ENCODE measurements at regions not wholly inside any gene's neighbourhood (a gene's known extent, or its start where the extent isn't known, plus 50 kb on each side); places are given as distances from the start of the nearest gene placed in this dataset.

DNA sequence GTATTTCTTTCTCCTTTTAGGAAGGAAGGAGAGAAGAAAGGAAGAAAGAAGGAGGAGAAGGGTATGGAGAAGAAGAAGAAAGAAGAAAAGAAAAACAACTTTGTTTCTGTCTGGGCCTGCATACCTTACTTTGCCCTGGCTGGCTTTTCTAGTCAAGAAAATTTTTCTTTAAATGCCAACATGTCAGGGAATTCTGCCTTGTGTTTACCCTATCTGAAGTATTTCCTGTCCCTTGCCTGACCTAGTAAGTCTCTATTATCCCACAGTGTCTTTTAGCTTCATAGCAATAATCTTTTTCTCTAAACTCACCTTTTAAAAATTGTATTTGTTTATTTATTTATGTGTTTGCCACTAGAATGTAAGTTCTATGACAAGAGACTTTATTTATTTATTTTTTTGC lies 1864.1 kb downstream of the EFNA5 start:
- no peak overlapping the region for H3K27ac ChIP-seq
- no peak for DNase-seq
- H3K36me3 ChIP-seq (ENCODE audit: insufficient read depth in 1 of 2, low read depth in 1 of 2): no peaks in the 10 kb centered on the region
- H3K27me3 ChIP-seq (ENCODE audit: insufficient read depth in 3 of 3, low read length in 2 of 3): no peaks in the 10 kb centered on the region
- no peak for ATAC-seq
- no peaks in the 10 kb centered on the region for H3K9me3 ChIP-seq
- TF ChIP-seq CTCF (IDR thresholded peaks at IDR 0.05): no peak
- no peaks in the 10 kb centered on the region for H3K4me1 ChIP-seq
- intact Hi-C loops (cut with DNase I): no loop called here
- no peak overlapping the region for H3K4me3 ChIP-seq

DNA sequence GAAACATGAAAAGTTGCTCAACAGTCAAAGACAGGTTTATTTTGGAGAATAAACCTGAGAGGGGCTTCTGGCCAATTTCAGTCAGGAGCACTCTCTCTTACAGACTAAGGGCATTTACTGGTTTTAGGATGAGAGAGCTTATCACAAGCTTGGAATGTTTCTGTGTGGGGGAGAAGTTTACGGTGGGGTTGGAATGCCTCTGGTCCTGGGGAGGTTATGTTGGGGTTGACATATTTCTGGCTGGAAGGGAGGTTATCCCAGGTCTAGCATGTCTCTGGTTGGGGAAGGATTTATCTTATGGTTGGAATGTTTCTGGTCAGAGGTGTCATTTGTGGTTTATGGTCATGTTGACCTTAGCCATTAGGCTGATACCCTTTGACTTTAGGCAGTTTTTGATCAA lies 1867.3 kb downstream of the EFNA5 start:
- 92 to 95% (median 93%) methylated on average over 1 of the region's 1 CpG for WGBS, 3 donors
- Histone ChIP-seq H3K27me3 (ENCODE audit: insufficient read depth in 3 of 3, low read length in 2 of 3) (no peaks in the 10 kb centered on the region), H3K36me3 (ENCODE audit: insufficient read depth in 1 of 2, low read depth in 1 of 2) (no peaks in the 10 kb centered on the region), H3K9me3 (no peaks in the 10 kb centered on the region), H3K27ac (no peak overlapping the region), H3K4me3 (no peak overlapping the region), H3K4me1 (no peaks in the 10 kb centered on the region)
- TF ChIP-seq CTCF (IDR thresholded peaks at IDR 0.05): no peak
- intact Hi-C loops (cut with DNase I): no loop called here
- DNase-seq: no peak
- ATAC-seq: no peak

GRCh38 chr5:105794578-105794977 lies 1876.2 kb downstream of the EFNA5 start:
- no peaks in the 10 kb centered on the region for H3K36me3 ChIP-seq (ENCODE audit: insufficient read depth in 1 of 2, low read depth in 1 of 2)
- intact Hi-C loops (cut with DNase I): no loop called here
- H3K27ac ChIP-seq: no peak overlapping the region
- H3K4me1 ChIP-seq: no peaks in the 10 kb centered on the region
- ATAC-seq: no peak
- H3K9me3 ChIP-seq: no peaks in the 10 kb centered on the region
- TF ChIP-seq CTCF (IDR thresholded peaks at IDR 0.05): no peak
- no peak overlapping the region for H3K4me3 ChIP-seq
- 58 to 71% (median 66%) methylated on average over 3 of the region's 3 CpGs for WGBS, 3 donors
- no peaks in the 10 kb centered on the region for H3K27me3 ChIP-seq (ENCODE audit: insufficient read depth in 3 of 3, low read length in 2 of 3)
- no peak for DNase-seq

- Histone ChIP-seq H3K27ac (no peak overlapping the region), H3K36me3 (ENCODE audit: insufficient read depth in 1 of 2, low read depth in 1 of 2) (no peaks in the 10 kb centered on the region), H3K27me3 (ENCODE audit: insufficient read depth in 3 of 3, low read length in 2 of 3) (no peaks in the 10 kb centered on the region), H3K4me1 (no peaks in the 10 kb centered on the region), H3K9me3 (no peaks in the 10 kb centered on the region), H3K4me3 (no peak overlapping the region)
- ATAC-seq (no peak), DNase-seq (no peak)
- intact Hi-C loops (cut with DNase I): no loop called here
- no peak for TF ChIP-seq CTCF (IDR thresholded peaks at IDR 0.05)
- WGBS, 3 donors: 86 to 94% (median 86%) methylated on average over 1 of the region's 1 CpG
These were observed 1881.5 kb downstream of the EFNA5 start for GRCh38 chr5:105789246-105789645.

DNA sequence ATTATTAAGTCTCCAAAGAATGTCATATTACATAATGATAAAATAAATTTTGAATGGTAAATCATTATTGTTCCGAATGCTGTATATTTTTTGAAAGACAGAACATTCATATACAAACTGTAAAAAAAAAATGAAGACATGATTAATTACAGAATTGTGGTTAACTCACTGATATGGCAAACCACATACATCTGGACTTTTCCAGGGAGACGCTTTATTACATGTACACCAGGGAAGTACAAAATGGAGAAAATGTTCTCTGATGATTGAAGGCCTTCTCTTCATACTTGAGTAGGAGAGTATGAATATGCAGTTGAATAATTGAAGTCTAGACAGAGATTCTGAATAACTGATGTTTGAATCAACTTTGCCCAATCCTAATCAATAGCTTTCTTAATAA lies 1886.9 kb downstream of the EFNA5 start:
- intact Hi-C loops (cut with DNase I): no loop called here
- Histone ChIP-seq H3K27ac (no peak overlapping the region), H3K36me3 (ENCODE audit: insufficient read depth in 1 of 2, low read depth in 1 of 2) (no peaks in the 10 kb centered on the region), H3K9me3 (no peaks in the 10 kb centered on the region), H3K4me1 (no peaks in the 10 kb centered on the region), H3K27me3 (ENCODE audit: insufficient read depth in 3 of 3, low read length in 2 of 3) (no peaks in the 10 kb centered on the region), H3K4me3 (no peak overlapping the region)
- 77 to 84% (median 81%) methylated on average over 2 of the region's 2 CpGs for WGBS, 3 donors
- no peak for DNase-seq
- no peak for ATAC-seq
- no peak for TF ChIP-seq CTCF (IDR thresholded peaks at IDR 0.05)
